Central memory CD8-positive, alpha-beta T cell (primary cell): ENCODE measurements at regions not wholly inside any gene's neighbourhood (a gene's known extent, or its start where the extent isn't known, plus 50 kb on each side); places are given as distances from the start of the nearest gene placed in this dataset.

Source experiments
- ATAC-seq: fragments of 150-1000 bp; cut with Tn5 transposase; replicated peaks from 2 replicates; pipeline ENCODE4 v1.10.0; 2022; ENCODE audit warnings: mild to moderate bottlenecking, moderate FRiP score, moderate number of reproducible peaks; ENCODE audit not compliant: poor library complexity, severe bottlenecking; ENCODE audit errors: extremely low read depth
- DNase-seq, 2 donors: peaks; one replicate each; pipeline ENCODE4 v3.0.0; 2021; ENCODE audit warnings: low spot score in 2 of 2
- H3K27ac Mint-ChIP-seq: one replicate; pipeline ENCODE4 v1.8.0; 2022; ENCODE audit warnings: low read depth, mild to moderate bottlenecking, moderate library complexity, mixed read lengths
- H3K27me3 Mint-ChIP-seq: one replicate; pipeline ENCODE4 v1.8.0; 2022; ENCODE audit warnings: mixed read lengths
- H3K36me3 Mint-ChIP-seq: one replicate; pipeline ENCODE4 v1.8.0; 2022; ENCODE audit warnings: mild to moderate bottlenecking, moderate library complexity, mixed read lengths; ENCODE audit not compliant: insufficient read depth
- H3K4me1 Mint-ChIP-seq: one replicate; pipeline ENCODE4 v1.8.0; 2022; ENCODE audit warnings: mixed read lengths
- H3K4me3 Mint-ChIP-seq: one replicate; pipeline ENCODE4 v1.8.0; 2022; ENCODE audit warnings: mild to moderate bottlenecking, moderate library complexity, mixed read lengths
- H3K9me3 Mint-ChIP-seq: one replicate; pipeline ENCODE4 v1.8.0; 2022; ENCODE audit warnings: mixed read lengths

GRCh38 chr6:88386167-88386566 lies 220.0 kb upstream of the CNR1 start:
- Mint-ChIP-seq H3K9me3 (peaks cover 5% of the 10 kb centered on the region), H3K27me3 (peaks cover 12% of the 10 kb centered on the region), H3K4me1 (no peaks in the 10 kb centered on the region), H3K27ac (no peak overlapping the region), H3K36me3 (no peaks in the 10 kb centered on the region), H3K4me3 (no peak overlapping the region)
- no peak for ATAC-seq
- DNase-seq = no peak

DNA sequence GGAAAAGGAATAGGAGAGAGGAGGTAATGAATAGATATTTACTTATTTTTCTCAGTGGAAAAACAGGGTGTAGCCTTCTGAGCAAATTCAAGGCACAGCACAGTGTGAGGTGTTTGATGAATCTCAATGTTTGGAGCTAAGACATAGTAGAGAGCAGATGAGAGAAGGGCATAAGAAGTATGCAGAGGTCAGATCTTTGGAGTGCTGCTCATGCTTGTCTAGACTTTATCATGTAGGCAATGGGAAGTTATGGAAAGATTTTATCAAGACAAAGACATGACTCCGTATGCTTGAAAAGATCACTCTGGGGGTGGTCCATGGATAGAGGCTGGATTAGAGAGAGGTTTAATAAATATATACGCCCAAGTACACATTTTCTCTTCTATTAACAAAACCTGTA lies 217.0 kb upstream of the CNR1 start:
- no peak overlapping the region for H3K27ac Mint-ChIP-seq
- H3K27me3 Mint-ChIP-seq = peaks cover 12% of the 10 kb centered on the region
- no peak overlapping the region for H3K4me3 Mint-ChIP-seq
- H3K36me3 Mint-ChIP-seq = no peaks in the 10 kb centered on the region
- ATAC-seq (no peak), DNase-seq (no peak)
- H3K4me1 Mint-ChIP-seq = no peaks in the 10 kb centered on the region
- peaks cover 3% of the 10 kb centered on the region for H3K9me3 Mint-ChIP-seq

- DNase-seq = no peak
- no peaks in the 10 kb centered on the region for H3K36me3 Mint-ChIP-seq
Measured at GRCh38 chr6:88381289-88381642, 215.1 kb upstream of the CNR1 start.

DNA sequence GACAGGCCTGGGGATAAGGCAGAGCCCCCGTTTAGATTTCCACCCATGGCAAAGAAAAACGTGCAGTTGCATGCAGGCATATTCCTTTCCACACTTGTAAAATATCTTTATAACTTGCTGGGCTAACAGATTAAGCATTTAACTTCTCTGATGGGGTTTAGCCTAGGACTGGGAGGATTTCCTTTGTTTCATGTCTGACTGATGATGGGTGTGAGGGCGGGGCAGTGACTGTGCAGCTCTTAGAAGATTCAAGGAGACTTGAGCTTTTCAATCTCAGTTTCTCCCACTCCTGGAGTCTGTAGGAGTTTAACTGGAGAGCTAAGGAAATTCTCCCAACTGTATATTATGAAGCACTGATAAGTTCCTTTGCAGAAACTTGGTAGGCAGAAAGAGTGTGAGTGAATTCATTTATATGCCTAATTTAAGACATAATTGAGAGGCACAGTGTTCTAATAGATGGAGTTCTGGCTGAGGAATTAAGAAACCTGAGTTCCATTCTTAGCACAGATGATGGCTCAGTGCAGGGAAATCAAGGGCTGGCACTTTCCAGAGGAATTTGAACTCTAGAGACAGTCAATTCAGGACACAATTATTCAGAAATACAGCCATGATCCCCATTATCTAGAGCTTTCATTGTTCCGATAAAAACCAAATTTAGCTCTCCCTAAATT lies 214.6 kb upstream of the CNR1 start:
- peaks cover 28% of the 10 kb centered on the region for H3K27me3 Mint-ChIP-seq
- no peak for ATAC-seq
- H3K4me1 Mint-ChIP-seq = no peaks in the 10 kb centered on the region
- no peaks in the 10 kb centered on the region for H3K9me3 Mint-ChIP-seq
- no peak for DNase-seq
- H3K4me3 Mint-ChIP-seq = no peak overlapping the region
- no peaks in the 10 kb centered on the region for H3K36me3 Mint-ChIP-seq
- no peak overlapping the region for H3K27ac Mint-ChIP-seq

More at GRCh38 chr6:88381289-88381642, 215.1 kb upstream of the CNR1 start:
- Mint-ChIP-seq H3K27ac (no peak overlapping the region), H3K4me3 (no peak overlapping the region), H3K9me3 (no peaks in the 10 kb centered on the region), H3K4me1 (no peaks in the 10 kb centered on the region), H3K27me3 (peaks cover 27% of the 10 kb centered on the region)
- ATAC-seq = no peak

GRCh38 chr6:88380083-88380482 lies 213.9 kb upstream of the CNR1 start:
- Mint-ChIP-seq H3K36me3 (no peaks in the 10 kb centered on the region), H3K4me1 (no peaks in the 10 kb centered on the region), H3K9me3 (no peaks in the 10 kb centered on the region), H3K27me3 (peaks cover 35% of the 10 kb centered on the region), H3K27ac (no peak overlapping the region), H3K4me3 (no peak overlapping the region)
- ATAC-seq (no peak), DNase-seq (no peak)

DNA sequence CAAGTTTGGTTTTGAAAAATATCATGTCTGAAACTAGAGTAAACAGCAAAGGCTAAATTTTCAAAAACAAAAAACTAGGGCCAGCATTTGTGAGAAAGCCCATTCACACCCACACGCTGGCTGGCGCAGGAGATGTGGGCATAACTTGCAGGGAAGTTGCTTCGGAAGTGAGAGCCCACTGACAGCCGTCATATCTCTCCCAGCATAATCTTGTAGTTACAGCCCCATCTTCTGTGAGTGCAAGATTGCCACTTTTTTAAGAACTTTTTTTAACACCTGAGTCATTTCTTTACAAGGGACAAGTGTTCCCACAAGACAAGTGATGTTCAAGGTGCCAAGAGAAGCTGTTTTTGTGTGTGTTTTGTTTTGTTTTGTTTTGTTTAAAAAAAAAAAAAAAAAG lies 212.5 kb upstream of the CNR1 start:
- DNase-seq (no peak), ATAC-seq (no peak)
- H3K4me1 Mint-ChIP-seq = no peaks in the 10 kb centered on the region
- no peak overlapping the region for H3K4me3 Mint-ChIP-seq
- H3K36me3 Mint-ChIP-seq = no peaks in the 10 kb centered on the region
- H3K27me3 Mint-ChIP-seq = peaks cover 46% of the 10 kb centered on the region
- H3K27ac Mint-ChIP-seq = no peak overlapping the region
- H3K9me3 Mint-ChIP-seq = no peaks in the 10 kb centered on the region

GRCh38 chr6:88377976-88378568 lies 211.9 kb upstream of the CNR1 start:
- no peak overlapping the region for H3K4me3 Mint-ChIP-seq
- H3K4me1 Mint-ChIP-seq = no peaks in the 10 kb centered on the region
- no peak overlapping the region for H3K27ac Mint-ChIP-seq
- H3K9me3 Mint-ChIP-seq = no peaks in the 10 kb centered on the region
- no peak for ATAC-seq
- DNase-seq = no peak
- peaks cover 43% of the 10 kb centered on the region for H3K27me3 Mint-ChIP-seq
- no peaks in the 10 kb centered on the region for H3K36me3 Mint-ChIP-seq

DNA sequence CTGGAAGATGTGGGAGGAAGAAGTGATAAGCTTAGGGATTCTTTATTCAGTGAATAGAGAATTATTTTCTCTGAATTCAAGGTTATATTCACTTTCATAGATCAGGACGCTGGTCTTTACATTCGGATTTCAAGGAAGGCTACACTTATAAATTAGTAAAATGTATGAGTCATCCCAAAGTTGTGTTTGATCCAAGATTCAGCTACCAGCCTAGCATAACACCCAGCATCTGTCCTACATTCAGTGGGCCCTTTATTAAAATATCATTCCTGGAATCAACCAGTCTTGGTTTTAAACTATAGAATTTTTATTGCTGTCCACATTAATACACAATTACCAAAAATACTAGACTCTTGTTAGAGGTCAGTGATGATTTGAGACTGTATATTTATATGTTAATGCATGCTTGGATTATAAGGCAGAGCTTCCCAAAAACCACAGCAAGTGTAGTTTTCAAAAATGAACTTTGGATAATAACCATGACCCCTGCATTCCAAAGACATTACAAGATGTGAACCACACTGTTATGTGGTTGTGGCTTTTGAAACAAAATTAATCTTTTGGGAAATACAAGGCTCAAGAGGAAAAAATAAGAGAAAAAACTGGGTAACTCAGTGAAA lies 210.7 kb upstream of the CNR1 start:
- Mint-ChIP-seq H3K4me3 (no peak overlapping the region), H3K27ac (no peak overlapping the region), H3K4me1 (no peaks in the 10 kb centered on the region), H3K27me3 (peaks cover 38% of the 10 kb centered on the region), H3K9me3 (no peaks in the 10 kb centered on the region), H3K36me3 (no peaks in the 10 kb centered on the region)
- ATAC-seq (no peak), DNase-seq (no peak)

DNA sequence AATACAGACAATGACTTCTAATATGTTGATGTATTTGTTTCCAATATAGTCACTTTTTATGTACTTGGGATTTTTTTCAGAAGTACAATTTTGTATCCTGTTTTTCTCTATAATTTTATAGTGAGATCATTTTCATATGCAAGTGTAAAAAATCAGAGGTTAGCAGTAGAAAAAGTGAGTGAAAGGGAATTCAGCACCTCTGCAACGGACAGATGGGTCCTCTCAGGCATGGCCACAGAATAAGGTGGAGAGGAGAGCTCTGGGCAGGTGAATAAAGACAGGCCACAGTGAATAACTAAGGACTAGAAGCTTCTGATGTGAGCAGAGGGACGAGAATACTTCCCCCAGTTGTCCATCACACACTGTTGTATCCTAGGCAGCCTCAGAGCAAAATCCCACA lies 210.1 kb upstream of the CNR1 start:
- H3K4me3 Mint-ChIP-seq = no peak overlapping the region
- H3K4me1 Mint-ChIP-seq = no peaks in the 10 kb centered on the region
- no peaks in the 10 kb centered on the region for H3K36me3 Mint-ChIP-seq
- H3K27me3 Mint-ChIP-seq = peaks cover 45% of the 10 kb centered on the region
- ATAC-seq (no peak), DNase-seq (no peak)
- no peaks in the 10 kb centered on the region for H3K9me3 Mint-ChIP-seq
- H3K27ac Mint-ChIP-seq = no peak overlapping the region

DNA sequence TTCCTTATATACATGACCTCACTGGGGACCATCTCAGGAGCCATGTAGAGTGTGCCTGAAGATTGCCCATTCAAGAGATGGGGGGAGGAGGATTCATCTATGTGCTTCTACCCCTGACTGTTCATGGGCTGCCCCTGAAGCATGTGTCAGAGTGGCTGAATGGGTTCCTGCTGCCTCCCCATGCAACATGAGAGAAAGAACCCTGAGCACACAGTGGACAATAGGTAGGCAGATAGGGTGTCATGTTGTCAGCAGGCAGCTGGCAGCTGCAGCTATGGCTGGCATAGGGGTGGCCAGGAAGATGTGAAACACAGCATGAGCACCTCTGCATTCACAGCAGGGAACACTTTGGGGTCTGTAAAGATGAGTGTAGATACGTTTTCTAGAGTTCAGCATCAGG lies 208.4 kb upstream of the CNR1 start:
- ATAC-seq (no peak), DNase-seq (no peak)
- no peaks in the 10 kb centered on the region for H3K36me3 Mint-ChIP-seq
- no peak overlapping the region for H3K4me3 Mint-ChIP-seq
- H3K27me3 Mint-ChIP-seq = peaks cover 55% of the 10 kb centered on the region
- no peaks in the 10 kb centered on the region for H3K9me3 Mint-ChIP-seq
- H3K27ac Mint-ChIP-seq = no peak overlapping the region
- H3K4me1 Mint-ChIP-seq = no peaks in the 10 kb centered on the region

GRCh38 chr6:88371480-88371879 lies 205.3 kb upstream of the CNR1 start:
- Mint-ChIP-seq H3K4me3 (no peak overlapping the region), H3K9me3 (no peaks in the 10 kb centered on the region), H3K27me3 (peaks cover 51% of the 10 kb centered on the region), H3K36me3 (no peaks in the 10 kb centered on the region), H3K4me1 (no peaks in the 10 kb centered on the region), H3K27ac (no peak overlapping the region)
- DNase-seq (no peak), ATAC-seq (no peak)

- DNase-seq (no peak), ATAC-seq (no peak)
- Mint-ChIP-seq H3K9me3 (no peaks in the 10 kb centered on the region), H3K4me1 (no peaks in the 10 kb centered on the region), H3K27ac (no peak overlapping the region), H3K36me3 (no peaks in the 10 kb centered on the region), H3K27me3 (peaks cover 45% of the 10 kb centered on the region), H3K4me3 (no peak overlapping the region)
Measured at GRCh38 chr6:88370127-88370710, 204.1 kb upstream of the CNR1 start.

DNA sequence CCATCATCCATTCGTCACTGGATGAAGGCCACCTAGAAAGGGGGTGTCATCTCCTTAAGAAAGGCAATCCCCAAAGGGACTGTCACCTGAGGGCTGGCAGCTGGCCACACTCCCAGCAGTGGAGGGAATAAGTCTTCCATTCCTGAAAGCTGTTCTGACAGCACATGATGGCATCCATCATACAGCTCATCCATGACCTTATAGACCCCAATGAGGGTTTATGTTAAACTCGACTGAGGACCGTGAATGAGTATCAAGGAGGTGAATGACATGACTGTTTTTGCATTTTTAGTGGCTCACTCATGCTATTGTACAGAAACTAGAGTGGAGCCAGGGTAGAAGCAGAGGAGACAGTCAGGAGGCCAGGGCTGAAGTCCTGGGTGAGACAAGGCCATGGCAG lies 203.1 kb upstream of the CNR1 start:
- Mint-ChIP-seq H3K27ac (no peak overlapping the region), H3K27me3 (peaks cover 35% of the 10 kb centered on the region), H3K4me3 (no peak overlapping the region), H3K9me3 (no peaks in the 10 kb centered on the region), H3K4me1 (no peaks in the 10 kb centered on the region), H3K36me3 (no peaks in the 10 kb centered on the region)
- ATAC-seq (no peak), DNase-seq (no peak)
